GM18526 (cell line): ENCODE measurements at regions not wholly inside any gene's neighbourhood (a gene's known extent, or its start where the extent isn't known, plus 50 kb on each side); places are given as distances from the start of the nearest gene placed in this dataset.

Source experiments
- POLR2A ChIP-seq: IDR thresholded peaks from 3 replicates; pipeline ENCODE4 v1.6.1; 2011; ENCODE audit not compliant: insufficient read length; ENCODE audit errors: extremely low read depth

GRCh38 chr2:241966647-241967466 is 97.3 kb downstream of the RTP5 start:
- no peak for TF ChIP-seq POLR2A

- TF ChIP-seq POLR2A, result no peak
Measured at GRCh38 chr2:241967467-241968144, 98.1 kb downstream of the RTP5 start.

GRCh38 chr2:241968417-241968816 is 98.9 kb downstream of the RTP5 start:
- no peak for TF ChIP-seq POLR2A

- no peak for TF ChIP-seq POLR2A
Measured at GRCh38 chr2:241970716-241971115, 101.2 kb downstream of the RTP5 start.

GRCh38 chr2:241974096-241974495 is 104.6 kb downstream of the RTP5 start:
- no peak for TF ChIP-seq POLR2A

GRCh38 chr2:241974851-241975592 is 105.5 kb downstream of the RTP5 start:
- TF ChIP-seq POLR2A, result no peak

GRCh38 chr2:241975593-241976284 is 106.2 kb downstream of the RTP5 start:
- no peak for TF ChIP-seq POLR2A

GRCh38 chr2:241976296-241976695 is 106.8 kb downstream of the RTP5 start:
- TF ChIP-seq POLR2A, result no peak

- no peak for TF ChIP-seq POLR2A
Measured at GRCh38 chr2:241977557-241978300, 108.2 kb downstream of the RTP5 start.

- no peak for TF ChIP-seq POLR2A
Measured at GRCh38 chr2:241978670-241979069, 109.1 kb downstream of the RTP5 start.

GRCh38 chr2:241980193-241980592 is 110.7 kb downstream of the RTP5 start:
- no peak for TF ChIP-seq POLR2A

- no peak for TF ChIP-seq POLR2A
Measured at GRCh38 chr2:241981076-241981700, 111.7 kb downstream of the RTP5 start.

GRCh38 chr2:241982706-241983570 is 113.4 kb downstream of the RTP5 start:
- no peak for TF ChIP-seq POLR2A

GRCh38 chr2:241983571-241984270 is 114.2 kb downstream of the RTP5 start:
- no peak for TF ChIP-seq POLR2A
